Skin of body (tissue), 1 donor: ENCODE measurements at regions not wholly inside any gene's neighbourhood (a gene's known extent, or its start where the extent isn't known, plus 50 kb on each side); places are given as distances from the start of the nearest gene placed in this dataset.
"Not testable (repeated sequence)": the region's sequence is repeated elsewhere in the genome, so short reads cannot be mapped to it uniquely, and the experiment has no call there.

Source experiments
- DNase-seq: peaks from one replicate; lab custom pipeline; 2025; lab: John Stamatoyannopoulos, UW

DNA sequence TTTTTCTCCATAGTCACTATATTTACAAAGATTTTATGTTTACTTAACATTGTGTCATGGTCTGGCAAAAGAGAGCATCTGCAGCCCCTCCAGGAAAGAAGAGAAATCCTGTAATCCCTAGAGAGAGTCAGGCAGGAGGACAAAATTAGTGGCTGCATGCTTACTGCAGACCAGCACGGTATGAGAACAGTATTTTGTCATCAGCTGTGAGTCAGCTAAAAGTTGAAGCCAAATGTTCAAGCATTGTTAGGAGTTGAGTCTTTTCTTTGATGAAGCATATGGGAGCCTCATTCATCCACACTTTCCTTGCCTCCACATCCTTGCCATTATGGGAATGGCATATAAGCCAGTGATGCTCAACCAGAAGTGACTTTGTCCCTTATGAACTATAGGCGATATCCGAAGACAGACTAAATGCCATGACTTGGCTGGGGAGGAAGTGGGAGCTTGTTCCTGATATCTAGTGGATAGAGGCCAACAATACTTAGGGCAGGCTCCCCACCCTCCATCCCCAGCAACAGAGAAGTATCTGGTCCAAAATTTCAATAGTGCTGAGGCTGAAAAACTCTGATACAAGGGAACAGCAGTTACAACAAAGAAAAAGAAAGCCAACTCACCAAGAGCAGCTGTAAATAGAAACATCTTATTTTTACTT is 112.0 kb upstream of the OR5AK2 start:
- peak; percentile 65 for DNase-seq

- DNase-seq: no peak
These were observed 106.7 kb upstream of the OR9G4 start for GRCh38 chr11:56855217-56855616.

DNA sequence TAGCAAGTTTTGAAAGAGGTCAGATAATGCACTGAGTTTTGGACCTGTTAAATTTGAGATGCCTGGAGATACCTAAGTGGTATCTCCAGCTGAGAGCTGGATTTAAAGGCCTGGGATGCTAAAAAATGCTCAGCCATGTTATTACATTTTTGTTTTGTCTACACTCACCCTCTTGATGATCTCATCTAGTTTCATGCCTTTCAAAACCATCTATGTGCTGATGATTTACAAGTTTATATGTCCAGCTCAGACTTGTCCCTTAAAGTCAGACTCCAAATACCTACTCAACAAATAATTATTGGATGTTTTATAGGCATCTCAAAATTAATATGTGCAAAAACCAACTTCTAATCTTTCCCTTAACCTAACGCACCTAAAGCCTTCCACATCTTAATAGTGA is 103.6 kb upstream of the OR9G4 start:
- no peak for DNase-seq

DNA sequence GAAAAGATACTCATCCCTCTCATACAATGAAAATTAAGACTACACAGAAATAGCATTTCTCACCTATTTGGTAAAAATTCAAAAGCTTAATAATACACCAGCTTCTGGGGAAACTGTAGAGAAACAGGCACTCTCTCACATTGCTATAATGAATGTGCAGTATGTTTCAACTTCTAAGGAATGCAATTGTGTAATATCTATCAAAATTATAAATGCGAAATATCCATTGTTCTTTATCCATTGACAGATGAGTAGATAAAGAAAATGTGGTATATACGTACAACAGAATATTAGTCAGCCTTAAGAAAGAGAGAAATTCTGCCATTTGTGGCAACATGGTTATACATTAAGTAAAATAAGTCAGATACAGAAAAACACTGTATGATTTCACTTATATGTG is 101.4 kb upstream of the OR9G4 start:
- DNase-seq: no peak

DNA sequence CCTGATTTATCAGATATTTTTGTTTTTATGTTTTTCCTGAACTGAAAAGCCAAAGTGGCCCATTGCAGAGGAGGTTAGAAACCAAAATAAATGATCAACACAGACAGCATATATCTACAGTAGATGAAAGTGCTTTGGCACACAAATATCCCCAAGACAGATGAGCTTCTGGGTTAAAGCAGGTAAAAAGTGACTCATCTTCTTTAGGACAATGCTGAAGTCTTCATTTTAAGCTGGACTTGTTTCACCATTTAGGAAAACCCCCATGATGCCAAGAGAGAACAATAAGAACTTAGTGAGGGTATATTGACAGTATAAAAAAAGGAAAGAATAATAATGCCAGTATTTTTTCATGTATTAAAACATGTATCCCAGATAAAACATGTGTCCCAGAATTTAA is 100.8 kb upstream of the OR9G4 start:
- DNase-seq: no peak

- no peak for DNase-seq
These were observed 99.8 kb upstream of the OR9G4 start for GRCh38 chr11:56848141-56848809.

DNA sequence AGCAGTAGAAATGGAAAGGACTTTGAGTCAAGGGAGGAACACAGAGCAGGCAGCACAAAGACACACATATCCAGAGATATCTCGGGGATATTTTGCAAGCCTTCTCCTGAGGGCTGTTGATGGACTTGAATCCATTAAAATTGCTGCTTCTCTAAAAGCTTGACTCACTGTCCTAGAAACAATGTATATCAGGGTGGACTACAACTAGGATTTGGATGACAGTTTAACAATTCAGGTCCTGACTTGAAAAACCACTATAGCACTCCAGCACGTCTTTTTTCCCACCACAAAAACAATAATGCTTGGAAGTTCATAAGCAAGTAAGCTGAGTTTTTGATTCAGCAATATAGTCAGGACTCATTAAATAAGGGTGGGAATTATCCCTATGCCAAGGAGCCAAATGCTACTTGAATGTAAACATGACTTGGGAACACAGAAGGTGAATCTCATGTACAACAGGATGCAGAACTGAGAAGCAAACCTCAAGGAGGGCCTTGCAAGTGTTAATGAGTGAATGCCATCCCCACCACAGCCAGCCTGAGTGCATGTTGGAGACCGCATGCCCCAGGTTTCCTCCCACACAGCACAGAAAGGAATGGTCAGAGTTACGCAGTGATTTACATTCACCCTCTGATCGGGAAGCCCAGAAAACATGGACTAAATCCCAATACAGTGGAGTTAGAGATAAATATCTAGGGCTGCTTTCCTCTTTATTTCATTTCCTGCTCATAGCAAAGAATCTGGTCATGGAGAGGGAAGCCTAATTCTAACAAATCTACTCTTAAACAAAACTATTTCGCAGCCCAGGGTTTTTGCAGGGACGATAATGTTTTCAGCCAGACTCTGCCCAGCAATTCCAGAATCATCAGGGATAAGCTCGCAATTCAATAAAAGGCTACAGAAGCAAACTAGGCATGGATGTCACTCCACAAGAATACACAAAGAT is 98.4 kb upstream of the OR9G4 start:
- DNase-seq: no peak

DNA sequence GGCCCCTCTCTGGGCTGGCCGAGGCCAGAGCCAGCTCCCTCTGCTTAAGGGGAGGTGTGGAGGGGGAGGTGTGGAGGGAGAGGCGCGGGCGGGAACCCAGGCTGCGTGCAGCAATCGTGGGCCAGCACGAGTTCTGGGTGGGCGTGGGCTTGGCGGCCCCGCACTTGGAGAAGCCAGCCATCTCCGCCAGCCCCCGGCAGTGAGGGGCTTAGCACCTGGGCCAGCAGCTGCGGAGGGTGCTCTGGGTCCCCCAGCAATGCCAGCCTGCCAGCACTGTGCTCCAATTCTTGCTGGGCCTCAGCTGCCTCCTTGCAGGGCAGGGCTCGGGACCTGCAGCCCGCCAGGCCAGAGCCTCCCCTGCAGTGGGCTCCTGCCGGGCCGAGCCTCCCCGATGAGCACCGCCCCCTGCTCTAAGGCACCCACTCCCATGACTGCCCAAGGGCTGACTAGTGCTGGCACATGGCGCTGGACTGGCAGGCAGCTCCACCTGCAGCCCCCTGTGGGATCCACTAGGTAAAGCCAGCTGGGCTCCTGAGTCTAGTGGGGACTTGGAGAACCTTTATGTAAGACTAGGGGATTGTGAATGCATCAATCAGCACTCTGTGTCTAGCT is 96.7 kb upstream of the OR9G4 start:
- DNase-seq: no peak

DNA sequence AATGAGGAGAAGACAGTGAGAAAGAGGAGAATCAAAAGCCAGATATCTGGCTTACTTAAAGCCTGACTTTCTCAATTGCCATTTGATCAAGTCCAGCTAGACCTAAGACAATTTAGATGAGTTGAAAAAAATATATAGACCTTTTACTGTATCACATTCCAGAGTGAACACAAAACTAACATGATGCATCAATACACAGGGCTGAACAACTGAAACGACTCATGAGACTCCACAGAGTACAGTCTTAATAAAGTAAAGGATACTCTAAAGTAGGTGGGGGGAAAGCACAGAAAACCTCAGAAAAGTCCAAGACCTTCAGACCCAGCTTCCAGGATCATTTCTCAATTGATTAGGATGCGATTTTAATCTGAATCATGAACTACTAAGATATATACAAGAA is 95.3 kb upstream of the OR9G4 start:
- DNase-seq: no peak

GRCh38 chr11:56842814-56843794 is 94.6 kb upstream of the OR9G4 start:
- DNase-seq: no peak

GRCh38 chr11:56841210-56841810 is 92.8 kb upstream of the OR9G4 start:
- peak; percentile 29 for DNase-seq

GRCh38 chr11:56827357-56827756 is 78.9 kb upstream of the OR9G4 start:
- not testable (repeated sequence) for DNase-seq

DNA sequence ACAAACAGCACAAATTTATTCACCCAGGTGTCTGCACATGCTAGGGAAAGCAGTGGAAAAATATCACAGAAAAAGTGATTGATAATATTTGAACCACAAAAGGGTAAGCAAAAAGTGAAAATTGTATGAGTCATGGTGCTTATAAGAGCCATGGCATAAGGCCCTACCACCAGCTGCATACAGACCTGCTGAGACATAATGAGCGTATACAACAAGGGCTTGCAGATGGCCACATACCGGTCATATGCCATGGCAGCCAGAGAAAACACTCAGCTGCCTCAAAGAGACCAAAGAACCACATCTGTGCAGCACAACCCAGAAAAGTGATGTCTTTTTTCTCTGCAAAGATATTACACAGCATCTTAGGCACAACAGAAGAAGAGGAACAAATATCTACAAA is 71.4 kb upstream of the OR9G4 start:
- no peak for DNase-seq

DNA sequence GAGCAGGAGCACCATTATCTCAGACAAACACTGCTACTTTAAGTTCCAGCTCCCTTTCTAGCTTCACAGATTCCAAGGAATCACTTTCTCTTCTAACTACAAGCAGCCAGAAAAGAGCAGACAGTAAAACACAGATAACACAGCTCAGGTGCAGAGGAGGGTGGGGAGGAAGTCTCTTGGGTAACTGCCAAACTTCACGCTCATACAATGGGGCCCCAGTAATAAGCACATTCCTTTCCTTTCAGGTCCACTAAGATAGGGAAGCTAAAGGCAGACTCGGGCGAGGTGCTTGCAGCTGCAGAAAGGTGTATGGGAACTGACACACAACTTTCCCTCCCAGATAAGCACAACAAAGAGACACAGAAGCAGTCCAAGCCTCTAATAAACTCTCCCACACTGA is 69.2 kb upstream of the OR9G4 start:
- no peak for DNase-seq

DNA sequence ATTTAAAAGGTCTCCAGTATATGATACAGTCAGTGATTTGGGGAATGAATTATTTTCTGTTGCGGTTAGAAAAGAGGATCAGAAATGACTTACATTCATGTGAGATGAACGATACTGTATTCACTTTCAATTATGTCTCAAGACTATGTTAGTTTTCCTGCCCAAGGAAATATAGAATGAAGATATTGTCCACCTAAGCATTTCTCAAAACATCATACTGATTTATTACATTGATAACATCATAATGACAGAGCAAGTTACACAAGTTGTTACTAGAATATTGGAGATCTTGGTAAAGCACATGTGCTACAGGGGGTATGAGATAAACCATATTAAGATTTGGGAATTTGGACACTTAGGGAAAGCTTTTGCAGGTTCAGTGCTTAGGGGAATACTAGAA is 67.8 kb upstream of the OR9G4 start:
- DNase-seq: no peak

GRCh38 chr11:56808326-56808725 is 59.8 kb upstream of the OR9G4 start:
- DNase-seq: no peak

DNA sequence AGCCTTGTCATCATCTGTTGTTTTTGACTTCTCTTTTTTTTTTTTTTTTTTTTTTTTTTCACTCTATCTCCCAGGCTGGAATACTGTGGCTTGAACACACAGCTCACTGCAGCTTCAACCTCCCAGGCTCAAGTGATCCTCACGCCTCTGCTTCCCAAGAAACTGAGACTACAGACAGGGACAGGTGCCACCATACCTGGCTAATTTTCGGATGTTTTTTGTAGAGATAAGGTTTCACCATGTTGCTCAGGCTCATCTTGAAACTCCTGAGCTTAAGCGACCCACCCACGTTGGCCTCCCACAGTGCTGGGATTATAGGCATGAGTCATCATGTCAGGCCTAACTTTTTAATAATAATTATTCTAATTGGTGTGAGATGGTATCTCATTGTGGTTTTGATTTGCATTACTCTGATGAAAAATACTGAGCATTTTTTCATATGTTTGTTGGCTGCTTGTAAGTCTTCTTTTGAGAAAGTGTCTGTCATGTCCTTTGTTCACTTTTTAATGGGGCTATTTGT is 51.3 kb upstream of the OR9G4 start:
- no peak for DNase-seq
